NCI-H524 treated with DMSO at 0.1 percent for 48 hours (cell line): ENCODE measurements at regions not wholly inside any gene's neighbourhood (a gene's known extent, or its start where the extent isn't known, plus 50 kb on each side); places are given as distances from the start of the nearest gene placed in this dataset.

ENCODE experiments used
- DNase-seq: peaks from one replicate; lab custom pipeline; 2025; lab: John Stamatoyannopoulos, UW

GRCh38 chr21:18460979-18461378 is 57.4 kb upstream of the TMPRSS15 start:
- no peak for DNase-seq

GRCh38 chr21:18461743-18462142 is 58.2 kb upstream of the TMPRSS15 start:
- DNase-seq: no peak

GRCh38 chr21:18467715-18468114 is 64.1 kb upstream of the TMPRSS15 start:
- DNase-seq: no peak

DNA sequence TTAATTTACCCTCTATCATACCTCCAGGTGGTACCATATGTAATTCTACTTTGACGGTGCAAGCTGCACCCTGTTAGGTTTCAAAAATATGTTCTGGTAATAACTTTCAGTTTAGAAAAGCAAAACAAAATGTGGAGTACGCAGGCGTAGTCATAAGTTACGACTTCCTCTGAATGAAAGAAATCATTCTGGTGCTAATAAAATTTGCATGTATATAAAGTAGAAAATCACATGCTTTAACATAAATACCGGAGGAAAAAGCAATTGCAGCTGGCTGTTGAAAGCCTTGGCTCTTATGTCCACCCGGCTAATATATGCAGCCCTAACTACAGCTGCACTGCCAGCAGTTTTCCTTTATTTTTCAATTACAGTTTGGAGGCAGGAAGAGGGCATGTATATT is 65.2 kb upstream of the TMPRSS15 start:
- no peak for DNase-seq

DNA sequence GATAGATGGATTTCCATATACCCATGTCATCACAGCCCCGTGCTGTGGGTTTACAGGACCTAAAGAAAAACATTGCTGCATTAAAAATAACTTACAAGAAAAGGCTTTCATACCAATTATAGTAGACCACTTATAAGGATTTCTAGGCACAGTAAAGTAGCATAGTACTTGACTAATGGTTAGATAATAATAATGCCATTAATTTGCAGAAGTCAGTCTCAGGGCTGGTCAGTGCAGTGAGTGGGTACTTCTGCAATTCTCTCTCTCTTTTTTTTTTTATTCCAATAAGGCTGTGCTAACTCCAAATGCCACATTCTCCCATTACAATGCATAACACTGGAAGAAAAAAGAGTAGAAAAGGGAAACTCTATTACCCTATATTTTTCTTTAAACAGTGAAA is 73.1 kb upstream of the TMPRSS15 start:
- no peak for DNase-seq

DNA sequence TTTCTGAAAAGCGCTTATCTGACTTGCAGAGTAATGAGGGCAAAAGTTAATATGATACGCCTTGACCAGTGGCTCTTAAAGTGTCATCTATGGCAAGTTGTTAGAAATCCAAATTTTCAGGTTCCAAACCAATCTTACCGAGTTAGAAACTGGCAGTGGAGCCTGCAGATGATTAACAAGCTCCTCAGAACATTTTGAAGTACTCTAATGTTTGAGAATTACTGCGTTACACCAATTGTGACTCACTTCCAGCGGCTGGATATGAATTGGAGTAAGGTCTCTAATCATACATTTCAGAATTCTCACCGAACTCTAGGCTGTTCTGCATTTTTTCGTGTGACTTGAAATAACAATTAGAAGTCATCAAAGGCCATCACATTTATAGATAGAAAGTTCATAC is 73.5 kb upstream of the TMPRSS15 start:
- no peak for DNase-seq

- DNase-seq: no peak
These were observed 74.9 kb upstream of the TMPRSS15 start for GRCh38 chr21:18478513-18478912.

- DNase-seq: no peak
These were observed 84.7 kb upstream of the TMPRSS15 start for GRCh38 chr21:18488252-18488651.

- DNase-seq: no peak
These were observed 89.8 kb upstream of the TMPRSS15 start for GRCh38 chr21:18493422-18493821.

DNA sequence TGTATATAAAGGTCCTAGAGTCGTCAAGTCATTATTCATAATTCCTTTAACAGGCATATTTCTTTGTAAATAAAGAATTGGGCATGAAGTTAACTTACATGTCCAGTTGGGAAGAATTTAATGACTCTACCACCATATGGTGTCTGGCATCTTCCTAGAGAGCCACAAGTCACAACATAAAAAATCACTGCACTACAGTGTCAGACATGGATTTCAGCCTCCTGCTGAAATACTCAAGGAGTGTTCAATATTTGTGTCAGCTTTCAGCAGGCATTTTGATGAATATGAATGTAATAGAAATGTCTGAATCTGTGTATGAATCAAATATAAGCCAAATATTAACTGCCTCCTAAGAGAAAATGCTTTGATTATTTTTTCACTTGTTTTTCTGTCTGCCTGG is 91.9 kb upstream of the TMPRSS15 start:
- no peak for DNase-seq

- no peak for DNase-seq
These were observed 94.8 kb upstream of the TMPRSS15 start for GRCh38 chr21:18498431-18498830.

GRCh38 chr21:18499761-18500376 is 96.3 kb upstream of the TMPRSS15 start:
- no peak for DNase-seq

GRCh38 chr21:18518054-18518481 is 114.5 kb upstream of the TMPRSS15 start:
- no peak for DNase-seq

- no peak for DNase-seq
These were observed 117.6 kb upstream of the TMPRSS15 start for GRCh38 chr21:18521204-18521603.

- DNase-seq: no peak
These were observed 118.8 kb upstream of the TMPRSS15 start for GRCh38 chr21:18522181-18522972.

DNA sequence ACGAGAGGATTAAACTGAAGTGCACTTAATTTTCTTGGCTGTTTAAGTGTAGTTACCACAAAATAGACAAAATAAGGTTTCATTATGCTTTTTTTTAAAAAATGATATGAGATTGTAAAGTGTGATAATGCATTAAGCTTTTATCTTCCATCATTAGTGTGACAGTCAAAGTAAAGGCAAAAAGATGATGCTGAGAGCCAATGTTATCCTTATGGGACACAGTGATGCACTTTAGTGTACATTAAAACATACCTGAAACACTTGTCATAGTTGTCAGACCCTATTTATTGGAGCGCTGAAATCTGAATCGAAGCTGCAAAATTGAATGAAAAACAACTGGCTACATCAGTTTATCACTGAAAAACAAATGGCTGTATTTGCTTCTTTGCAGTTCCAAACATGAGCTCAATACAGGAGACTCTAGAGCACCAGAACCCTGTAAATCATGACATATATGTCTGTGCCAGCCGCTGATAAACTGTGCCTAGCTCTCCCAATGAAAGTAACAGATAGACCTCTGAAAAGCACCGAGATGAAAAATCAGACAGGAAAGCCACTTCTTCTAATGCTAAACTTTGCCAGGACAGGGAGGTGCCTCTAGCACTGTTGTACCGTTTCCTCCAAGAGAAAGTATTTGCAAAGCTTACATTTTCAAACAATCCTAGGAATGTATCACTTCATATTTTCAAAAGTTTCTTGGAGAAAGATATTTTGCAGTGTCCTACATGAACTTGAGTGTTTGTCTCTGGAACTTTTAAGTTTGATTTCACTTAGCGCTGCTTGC is 120.7 kb upstream of the TMPRSS15 start:
- DNase-seq: no peak

GRCh38 chr21:18529254-18529653 is 125.7 kb upstream of the TMPRSS15 start:
- no peak for DNase-seq

DNA sequence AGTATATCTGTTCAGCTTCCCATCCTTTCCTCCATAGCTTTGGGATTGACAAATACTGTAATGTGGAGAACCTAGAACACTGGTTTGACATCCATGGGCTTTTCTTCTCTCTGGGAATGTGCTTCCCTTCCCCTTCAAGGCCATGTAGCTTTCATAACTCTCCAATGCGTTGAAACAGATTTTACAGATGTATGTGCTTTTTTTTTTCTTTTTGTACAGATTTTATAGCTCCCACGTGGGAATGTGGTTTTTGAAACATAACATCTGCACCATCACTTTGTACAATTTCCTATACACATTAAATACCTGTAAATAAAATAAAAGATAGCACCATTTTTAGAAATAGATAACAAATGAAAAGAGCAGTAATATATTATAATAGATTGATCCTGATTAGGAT is 138.5 kb upstream of the TMPRSS15 start:
- DNase-seq: no peak

DNA sequence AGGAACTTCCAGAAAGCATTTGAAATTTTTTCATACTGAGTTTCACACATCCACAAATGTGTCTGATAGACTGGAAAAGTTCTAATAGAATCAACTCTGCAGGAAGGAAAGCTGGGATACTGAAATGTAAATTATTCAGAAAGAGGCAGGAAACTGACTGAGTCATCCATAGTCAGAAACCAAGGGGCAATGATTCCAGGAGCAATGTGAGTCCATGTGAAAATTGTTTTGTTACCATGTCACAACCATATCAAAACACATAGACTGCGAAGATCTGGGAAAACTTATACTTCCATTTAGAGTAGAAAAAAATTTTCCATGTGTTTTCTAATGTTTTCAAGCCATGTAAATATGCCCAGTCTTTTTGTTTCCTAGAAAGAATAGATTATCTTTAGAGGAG is 142.3 kb upstream of the TMPRSS15 start:
- DNase-seq: no peak

DNA sequence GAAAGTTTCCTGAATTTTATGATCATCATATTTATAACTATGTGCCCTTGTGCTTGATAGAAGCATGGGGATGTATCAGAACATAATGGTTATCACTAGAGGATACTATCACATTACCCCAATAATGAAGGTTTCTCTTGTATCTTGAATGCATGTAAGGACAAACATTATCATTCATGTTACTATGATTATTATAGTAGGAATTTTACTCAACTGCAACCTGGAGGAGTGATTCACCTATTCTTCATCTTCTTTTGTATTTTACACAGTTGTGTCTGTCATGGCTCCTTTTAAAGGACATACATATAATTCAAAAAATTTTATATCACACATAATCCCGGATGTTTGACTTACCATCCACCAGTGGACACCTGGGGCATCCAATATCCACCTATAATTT is 143.8 kb upstream of the TMPRSS15 start:
- no peak for DNase-seq

DNA sequence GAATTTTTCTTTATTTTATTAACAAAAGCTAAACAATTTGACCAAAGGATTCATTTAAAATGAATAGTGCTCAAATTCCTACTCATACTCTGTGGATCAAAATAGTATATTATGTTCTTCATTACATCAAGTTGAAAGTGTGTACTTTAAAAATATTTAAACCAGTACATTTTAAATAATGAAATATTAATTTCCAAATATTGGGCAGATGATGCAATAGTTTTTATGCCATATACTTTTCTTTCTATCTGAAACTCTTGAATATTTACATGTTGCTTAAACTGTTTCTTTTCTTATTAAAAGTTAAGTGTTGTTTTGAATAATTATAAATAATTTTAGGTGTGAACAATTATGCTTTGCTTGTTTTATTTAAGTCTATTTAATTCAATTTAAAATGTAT is 144.7 kb upstream of the TMPRSS15 start:
- no peak for DNase-seq

DNA sequence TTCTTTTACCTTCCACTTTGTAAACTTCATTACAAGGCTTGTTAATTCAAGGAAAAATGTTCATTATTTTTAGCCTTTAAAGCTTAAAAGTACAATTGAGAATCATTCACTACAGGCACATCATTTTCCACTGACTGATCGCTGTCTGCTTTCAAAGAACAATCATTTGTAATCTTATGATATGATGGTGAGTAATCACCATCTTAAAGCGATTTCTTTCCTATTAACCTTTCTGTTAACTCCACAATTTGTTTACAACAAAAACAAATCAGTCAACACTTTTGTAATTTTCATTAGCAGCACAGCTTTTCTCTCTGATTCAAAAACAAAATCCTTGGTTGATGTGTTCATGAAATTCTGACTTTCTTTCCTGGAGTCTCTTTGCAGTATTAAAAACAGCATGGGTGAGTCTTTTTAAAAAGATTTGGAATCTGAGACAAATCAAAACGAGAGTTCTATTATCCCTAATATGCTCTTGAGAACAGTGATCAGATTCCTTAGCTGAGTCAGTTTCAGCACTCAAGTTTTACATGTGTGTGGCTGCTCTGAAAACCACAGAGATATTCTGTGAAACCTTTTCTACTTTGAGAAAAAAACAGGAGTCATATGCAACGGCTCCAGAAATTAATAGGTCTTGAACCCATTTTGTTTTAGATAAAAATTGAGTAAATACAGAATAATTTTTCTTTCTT is 145.8 kb upstream of the TMPRSS15 start:
- peak; percentile 5 for DNase-seq
